NB4 (cell line): ENCODE measurements at regions not wholly inside any gene's neighbourhood (a gene's known extent, or its start where the extent isn't known, plus 50 kb on each side); places are given as distances from the start of the nearest gene placed in this dataset.

ENCODE experiments used
- DNase-seq: peaks from one replicate; pipeline ENCODE4 v3.0.0; 2010; ENCODE audit warnings: low read depth
- H3K4me3 ChIP-seq: one replicate; pipeline ENCODE4 v1.5.1; 2011; ENCODE audit warnings: mild to moderate bottlenecking, low read depth, low read length, moderate library complexity
- MAX ChIP-seq: IDR thresholded peaks from 2 replicates; pipeline ENCODE4 v1.6.1; 2011; ENCODE audit warnings: low read depth, low read length
- MYC ChIP-seq: IDR thresholded peaks from 2 replicates; pipeline ENCODE4 v1.6.1; 2011; ENCODE audit warnings: low read depth, low read length
- POLR2A ChIP-seq: IDR thresholded peaks from 2 replicates; pipeline ENCODE4 v1.6.1; 2011; ENCODE audit warnings: mild to moderate bottlenecking; ENCODE audit not compliant: insufficient read length; ENCODE audit errors: extremely low read depth
- TF ChIP-seq, protein P1 (sequence below): IDR thresholded peaks from one replicate; pipeline ENCODE4 v1.5.1; 2012; ENCODE audit warnings: low read depth, low read length

GRCh38 chr7:12961910-12962480 is 274.6 kb downstream of the ARL4A start:
- TF ChIP-seq, protein P1, sequence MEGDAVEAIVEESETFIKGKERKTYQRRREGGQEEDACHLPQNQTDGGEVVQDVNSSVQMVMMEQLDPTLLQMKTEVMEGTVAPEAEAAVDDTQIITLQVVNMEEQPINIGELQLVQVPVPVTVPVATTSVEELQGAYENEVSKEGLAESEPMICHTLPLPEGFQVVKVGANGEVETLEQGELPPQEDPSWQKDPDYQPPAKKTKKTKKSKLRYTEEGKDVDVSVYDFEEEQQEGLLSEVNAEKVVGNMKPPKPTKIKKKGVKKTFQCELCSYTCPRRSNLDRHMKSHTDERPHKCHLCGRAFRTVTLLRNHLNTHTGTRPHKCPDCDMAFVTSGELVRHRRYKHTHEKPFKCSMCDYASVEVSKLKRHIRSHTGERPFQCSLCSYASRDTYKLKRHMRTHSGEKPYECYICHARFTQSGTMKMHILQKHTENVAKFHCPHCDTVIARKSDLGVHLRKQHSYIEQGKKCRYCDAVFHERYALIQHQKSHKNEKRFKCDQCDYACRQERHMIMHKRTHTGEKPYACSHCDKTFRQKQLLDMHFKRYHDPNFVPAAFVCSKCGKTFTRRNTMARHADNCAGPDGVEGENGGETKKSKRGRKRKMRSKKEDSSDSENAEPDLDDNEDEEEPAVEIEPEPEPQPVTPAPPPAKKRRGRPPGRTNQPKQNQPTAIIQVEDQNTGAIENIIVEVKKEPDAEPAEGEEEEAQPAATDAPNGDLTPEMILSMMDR: no peak
- TF ChIP-seq MYC (no peak), MAX (no peak), POLR2A (no peak)
- H3K4me3 ChIP-seq: no peak overlapping the region
- DNase-seq: no peak

DNA sequence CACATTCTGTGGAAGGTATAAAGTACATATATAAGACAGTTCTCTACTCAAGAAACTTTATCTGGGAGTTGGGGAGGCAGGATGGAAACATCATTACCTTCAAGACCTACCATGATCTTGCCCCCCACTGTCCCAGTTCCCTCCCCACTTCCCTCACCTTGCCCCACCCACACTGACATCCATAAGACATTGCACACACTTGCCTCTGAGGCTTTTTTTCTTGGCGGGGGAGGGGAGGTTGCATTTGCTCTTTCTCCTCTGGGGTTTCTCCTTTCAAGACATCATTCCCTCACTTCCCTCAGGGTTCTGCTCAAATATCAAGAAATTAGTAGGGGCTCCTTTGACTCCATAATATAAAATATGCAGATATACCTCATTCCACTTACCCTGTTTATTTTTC is 276.0 kb downstream of the ARL4A start:
- DNase-seq: no peak
- H3K4me3 ChIP-seq: no peak overlapping the region
- TF ChIP-seq MYC (no peak), POLR2A (no peak), MAX (no peak)
- TF ChIP-seq, protein P1: no peak

- H3K4me3 ChIP-seq: no peak overlapping the region
- no peak for DNase-seq
- TF ChIP-seq, protein P1: no peak
- TF ChIP-seq MYC (no peak), POLR2A (no peak), MAX (no peak)
Observed at GRCh38 chr7:12964836-12965235, 277.4 kb downstream of the ARL4A start.

GRCh38 chr7:12965767-12966166 is 278.3 kb downstream of the ARL4A start:
- H3K4me3 ChIP-seq: no peak overlapping the region
- no peak for DNase-seq
- no peak for TF ChIP-seq POLR2A
- TF ChIP-seq, protein P1: no peak
- no peak for TF ChIP-seq MYC
- TF ChIP-seq MAX: no peak

- no peak for DNase-seq
- TF ChIP-seq, protein P1: no peak
- TF ChIP-seq MAX (no peak), MYC (no peak), POLR2A (no peak)
Observed at GRCh38 chr7:12967322-12967721, 279.9 kb downstream of the ARL4A start.

GRCh38 chr7:12968836-12969422 is 281.5 kb downstream of the ARL4A start:
- no peak overlapping the region for H3K4me3 ChIP-seq
- no peak for TF ChIP-seq MYC
- no peak for TF ChIP-seq POLR2A
- TF ChIP-seq, protein P1: no peak
- DNase-seq: no peak

More at GRCh38 chr7:12967322-12967721, 279.9 kb downstream of the ARL4A start:
- no peak overlapping the region for H3K4me3 ChIP-seq
